B cell (primary cell): ENCODE measurements at regions not wholly inside any gene's neighbourhood (a gene's known extent, or its start where the extent isn't known, plus 50 kb on each side); places are given as distances from the start of the nearest gene placed in this dataset.

ENCODE experiments used
- ATAC-seq: fragments of 200-7000 bp; cut with Tn5 transposase; one replicate; pipeline ENCODE4 v1.10.0; 2021; ENCODE audit warnings: low read depth, mild to moderate bottlenecking, moderate number of reproducible peaks, moderate library complexity
- CTCF ChIA-PET: fragments of 350-600 bp; sonication (Branson Sonifier 250); formaldehyde crosslinking; loops from one replicate; lab custom pipeline; 2021; ENCODE audit warnings: antibody characterized with exemption, inconsistent platforms; lab: Charles Lee
- POLR2A ChIA-PET: fragments of 350-600 bp; sonication (Branson Sonifier 250); formaldehyde crosslinking; loops from one replicate; lab custom pipeline; 2021; ENCODE audit warnings: antibody characterized with exemption; lab: Charles Lee
- DNase-seq: peaks from one replicate; pipeline ENCODE4 v3.0.0; 2013
- H2AFZ ChIP-seq: 2 replicates; pipeline ENCODE4 v1.6.1; 2012; ENCODE audit warnings: mild to moderate bottlenecking, low read depth, low read length; ENCODE audit not compliant: insufficient read depth, poor library complexity, severe bottlenecking
- H3K27ac ChIP-seq, 2 donors: 1 replicate in 1 of 2; 2 replicates in 1 of 2; pipeline ENCODE4 v1.5.1; 2012 to 2013; ENCODE audit warnings: low read length in 2 of 2, mild to moderate bottlenecking in 2 of 2, moderate library complexity in 1 of 2
- H3K27me3 ChIP-seq, 4 experiments: fragments of 200-600 bp in 1 of 4; sonication (generic) in 1 of 4; replicated peaks in 1 of 4; 1 replicate in 2 of 4; 2 replicates in 2 of 4; pipeline versions ENCODE4 v1.6.1 to v1.7.0; 2013 to 2016; ENCODE audit warnings: low read length in 3 of 4, mild to moderate bottlenecking in 2 of 4, mixed read lengths in 1 of 4, moderate library complexity in 1 of 4; ENCODE audit not compliant: insufficient read depth in 4 of 4, control insufficient read depth in 3 of 4; ENCODE audit errors: control extremely low read depth in 1 of 4
- H3K36me3 ChIP-seq, 2 experiments: replicated peaks in 1 of 2; 1 replicate in 1 of 2; 2 replicates in 1 of 2; pipeline versions ENCODE4 v1.6.1 to v1.7.1; 2013; ENCODE audit warnings: low read length in 1 of 2; ENCODE audit not compliant: insufficient read depth in 2 of 2, control insufficient read depth in 1 of 2; ENCODE audit errors: control extremely low read depth in 1 of 2, extremely low read depth in 1 of 2
- H3K4me1 ChIP-seq, 2 donors: fragments of 200-600 bp in 1 of 2; sonication (generic) in 1 of 2; 1 replicate in 1 of 2; 2 replicates in 1 of 2; pipeline versions ENCODE4 v1.5.1 to v1.6.1; 2013 to 2017; ENCODE audit warnings: low read length in 2 of 2; ENCODE audit not compliant: control insufficient read depth in 2 of 2, insufficient read depth in 2 of 2
- H3K4me2 ChIP-seq: replicated peaks from 2 replicates; pipeline ENCODE3; 2012; ENCODE audit warnings: mild to moderate bottlenecking, low read depth, low read length; ENCODE audit not compliant: poor library complexity, severe bottlenecking
- H3K4me3 ChIP-seq, 5 experiments: fragments of 200-600 bp in 1 of 5; sonication (generic) in 1 of 5; 1 replicate in 3 of 5; 2 replicates in 2 of 5; pipeline versions ENCODE4 v1.5.1 to v1.7.0; 2011 to 2016; ENCODE audit warnings: low read length in 4 of 5, mild to moderate bottlenecking in 4 of 5, low read depth in 2 of 5, control low read depth in 1 of 5, moderate library complexity in 1 of 5; ENCODE audit not compliant: insufficient read depth in 1 of 5; ENCODE audit errors: control extremely low read depth in 1 of 5, extremely low read depth in 1 of 5
- H3K79me2 ChIP-seq: fragments of 200-600 bp; sonication (generic); one replicate; pipeline ENCODE4 v1.6.0; 2016; ENCODE audit warnings: low read length; ENCODE audit not compliant: control insufficient read depth, insufficient read depth
- H3K9ac ChIP-seq: fragments of 200-600 bp; sonication (generic); 2 replicates; pipeline ENCODE4 v1.6.1; 2017; ENCODE audit warnings: mild to moderate bottlenecking, low read length, moderate library complexity
- H3K9me3 ChIP-seq, 3 donors: one replicate each; pipeline versions ENCODE4 v1.6.1 to v1.7.1; 2013; ENCODE audit warnings: low read length in 2 of 3; ENCODE audit not compliant: control insufficient read depth in 2 of 3, insufficient read depth in 1 of 3; ENCODE audit errors: control extremely low read depth in 1 of 3
- H4K20me1 ChIP-seq: 2 replicates; pipeline ENCODE4 v1.6.0; 2012; ENCODE audit warnings: mild to moderate bottlenecking, low read length; ENCODE audit not compliant: insufficient read depth, control insufficient read depth, poor library complexity, severe bottlenecking
- H3K27ac Mint-ChIP-seq: one replicate; pipeline ENCODE4 v1.8.0; 2021; ENCODE audit warnings: mixed read lengths
- H3K27me3 Mint-ChIP-seq: one replicate; pipeline ENCODE4 v1.8.0; 2021; ENCODE audit warnings: mixed read lengths
- H3K4me1 Mint-ChIP-seq: one replicate; pipeline ENCODE4 v1.8.0; 2021; ENCODE audit warnings: mixed read lengths
- H3K4me3 Mint-ChIP-seq: one replicate; pipeline ENCODE4 v1.8.0; 2021; ENCODE audit warnings: mixed read lengths
- H3K9me3 Mint-ChIP-seq: one replicate; pipeline ENCODE4 v1.8.0; 2022; ENCODE audit warnings: mixed read lengths; ENCODE audit not compliant: insufficient read depth
- CTCF ChIP-seq: fragments of 200-600 bp; IDR thresholded peaks from one replicate; pipeline ENCODE4 v1.8.0; 2022; ENCODE audit warnings: antibody characterized with exemption, mild to moderate bottlenecking
- EZH2 ChIP-seq: IDR thresholded peaks from 2 replicates; pipeline ENCODE4 v1.6.1; 2012; ENCODE audit warnings: borderline replicate concordance, low read depth, mild to moderate bottlenecking, moderate library complexity, low read length; ENCODE audit not compliant: insufficient read depth, poor library complexity, severe bottlenecking
- intact Hi-C: fragments of 100-400 bp; cut with micrococcal nuclease; formaldehyde crosslinking; loops from one replicate; pipeline ENCODE4 v1.10.0; 2022

- no peaks in the 10 kb centered on the region for H3K27me3 Mint-ChIP-seq
- TF ChIP-seq EZH2, result no peak
- no peak for TF ChIP-seq CTCF
- ChIA-PET POLR2A (no interaction called here), CTCF (no interaction called here)
- Histone ChIP-seq H3K4me3 (no peak overlapping the region), H3K4me2 (no peak overlapping the region), H3K79me2 (no peaks in the 10 kb centered on the region), H3K27ac (no peak overlapping the region), H3K4me1 (no peaks in the 10 kb centered on the region), H2AFZ (no peak overlapping the region), H3K36me3 (no peaks in the 10 kb centered on the region), H3K9ac (no peak overlapping the region), H3K27me3 (no peaks in the 10 kb centered on the region), H3K9me3 (peaks cover 0 to 8% (median 5%) of the 10 kb centered on the region in 3 donors), H4K20me1 (no peaks in the 10 kb centered on the region)
- ATAC-seq, result no peak
- no peak overlapping the region for H3K4me3 Mint-ChIP-seq
- peaks cover 7% of the 10 kb centered on the region for H3K9me3 Mint-ChIP-seq
- intact Hi-C loops, result no loop called here
- no peak overlapping the region for H3K27ac Mint-ChIP-seq
- no peaks in the 10 kb centered on the region for H3K4me1 Mint-ChIP-seq
- no peak for DNase-seq
Measured at GRCh38 chr6:155770856-155771255, 315.2 kb upstream of the NOX3 start.

DNA sequence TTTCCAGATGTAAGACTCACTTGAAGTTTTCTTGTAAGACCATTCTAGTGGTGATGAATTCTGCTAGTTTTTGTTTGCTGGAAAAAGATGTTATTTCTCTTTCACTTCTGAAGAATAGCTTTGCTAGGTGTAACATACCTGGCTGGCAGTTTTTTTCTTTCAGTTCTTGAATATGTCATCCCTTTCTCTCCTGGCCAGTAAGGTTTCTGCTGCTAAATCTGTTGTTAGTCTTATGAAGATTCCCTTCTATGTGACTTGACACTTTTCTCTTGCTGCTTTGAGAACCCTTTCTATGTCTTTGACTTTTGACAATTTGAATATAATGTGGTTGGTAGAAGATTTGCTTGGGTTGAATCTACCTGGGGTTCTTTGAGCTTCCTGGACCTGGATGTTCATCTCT lies 314.7 kb upstream of the NOX3 start:
- TF ChIP-seq EZH2 (no peak), CTCF (no peak)
- Mint-ChIP-seq H3K4me1 (no peaks in the 10 kb centered on the region), H3K27me3 (no peaks in the 10 kb centered on the region), H3K9me3 (peaks cover 7% of the 10 kb centered on the region), H3K27ac (no peak overlapping the region), H3K4me3 (no peak overlapping the region)
- intact Hi-C loops, result no loop called here
- CTCF ChIA-PET, result no interaction called here
- no peaks in the 10 kb centered on the region for H3K4me1 ChIP-seq
- H3K27me3 ChIP-seq, result no peaks in the 10 kb centered on the region
- H3K9ac ChIP-seq, result no peak overlapping the region
- peaks cover 0 to 8% (median 5%) of the 10 kb centered on the region in 3 donors for H3K9me3 ChIP-seq
- H4K20me1 ChIP-seq, result no peaks in the 10 kb centered on the region
- no peak overlapping the region for H3K4me3 ChIP-seq
- no peaks in the 10 kb centered on the region for H3K36me3 ChIP-seq
- no peak for ATAC-seq
- POLR2A ChIA-PET, result no interaction called here
- no peak for DNase-seq
- H3K79me2 ChIP-seq, result no peaks in the 10 kb centered on the region
- no peak overlapping the region for H3K27ac ChIP-seq
- H2AFZ ChIP-seq, result no peak overlapping the region
- H3K4me2 ChIP-seq, result no peak overlapping the region
